Heart left ventricle (tissue), 13 donors: ENCODE measurements at regions not wholly inside any gene's neighbourhood (a gene's known extent, or its start where the extent isn't known, plus 50 kb on each side); places are given as distances from the start of the nearest gene placed in this dataset.

Experiments used
- POLR2A ChIP-seq, 2 donors: fragments of 450-650 bp; IDR thresholded peaks; one replicate each; pipeline ENCODE4 v1.6.1; 2017; ENCODE audit warnings: antibody characterized with exemption in 2 of 2, mild to moderate bottlenecking in 2 of 2, moderate library complexity in 2 of 2
- TF ChIP-seq, protein P1 (sequence below), 12 donors: fragments of 200-600 bp; sonication (generic) in 4 of 12; IDR thresholded peaks; one replicate each; pipeline versions ENCODE4 v1.5.0 to v1.8.0; 2018 to 2022; ENCODE audit warnings: antibody characterized with exemption in 12 of 12, mild to moderate bottlenecking in 5 of 12
- donor health status: ischemic (EF 13 %, LVEDD 7.1; RV severe dilation, severe dysfunction).
- donor health status: DM: no; HTN: yes; CAD: no.
- donor health status: DM: no; HTN: no; CAD: no.
- donor health status: ischemic (EF 25% LVEDD 6.9; RV normal size, moderate dysfunction).
- donor health status: ischemic (EF 25% LVEDD 5.7; RV mildly dilated, moderate dysfunction).
- donor health status: ischemic (EF 35%, LVEDD 5.7; RV mildly dilated, moderate dysfunction).
- donor health status: nonischemic (EF 11% LVEDD 7.7; RV severe dilation, severe dysfunction).
- donor health status: DM: yes; HTN: yes; CAD: no.
- donor health status: PGD.
- donor health status: ischemic (EF 29% LVEDD 5.4; RV normal size, mild dysfunction).
- donor health status: nonischemic (EF 23%, LVEDD 6.1; RV moderate dilation, normal function).

DNA sequence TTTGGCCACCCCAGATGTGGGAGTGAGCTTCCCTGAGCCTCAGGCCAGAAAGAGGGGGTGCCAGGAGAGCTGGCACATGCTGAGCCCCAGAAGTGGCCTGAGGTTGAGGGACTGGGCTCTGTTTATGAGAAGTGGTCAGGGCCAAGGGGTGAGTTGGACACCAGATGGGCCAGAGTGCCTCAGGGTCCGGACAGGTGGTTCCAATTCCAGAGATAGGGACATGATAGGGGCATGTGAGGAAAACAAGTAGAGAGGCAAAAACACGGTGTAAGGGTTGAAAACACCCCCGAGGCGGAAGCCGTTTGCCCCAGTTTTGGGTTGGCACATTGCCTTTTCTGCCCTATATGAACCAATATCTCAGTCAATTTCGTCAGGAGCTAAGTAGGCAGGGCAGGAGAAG, 125.6 kb upstream of the NFIB start:
- TF ChIP-seq, protein P1, sequence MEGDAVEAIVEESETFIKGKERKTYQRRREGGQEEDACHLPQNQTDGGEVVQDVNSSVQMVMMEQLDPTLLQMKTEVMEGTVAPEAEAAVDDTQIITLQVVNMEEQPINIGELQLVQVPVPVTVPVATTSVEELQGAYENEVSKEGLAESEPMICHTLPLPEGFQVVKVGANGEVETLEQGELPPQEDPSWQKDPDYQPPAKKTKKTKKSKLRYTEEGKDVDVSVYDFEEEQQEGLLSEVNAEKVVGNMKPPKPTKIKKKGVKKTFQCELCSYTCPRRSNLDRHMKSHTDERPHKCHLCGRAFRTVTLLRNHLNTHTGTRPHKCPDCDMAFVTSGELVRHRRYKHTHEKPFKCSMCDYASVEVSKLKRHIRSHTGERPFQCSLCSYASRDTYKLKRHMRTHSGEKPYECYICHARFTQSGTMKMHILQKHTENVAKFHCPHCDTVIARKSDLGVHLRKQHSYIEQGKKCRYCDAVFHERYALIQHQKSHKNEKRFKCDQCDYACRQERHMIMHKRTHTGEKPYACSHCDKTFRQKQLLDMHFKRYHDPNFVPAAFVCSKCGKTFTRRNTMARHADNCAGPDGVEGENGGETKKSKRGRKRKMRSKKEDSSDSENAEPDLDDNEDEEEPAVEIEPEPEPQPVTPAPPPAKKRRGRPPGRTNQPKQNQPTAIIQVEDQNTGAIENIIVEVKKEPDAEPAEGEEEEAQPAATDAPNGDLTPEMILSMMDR (IDR thresholded peaks at IDR 0.05) = no peak
- TF ChIP-seq POLR2A (IDR thresholded peaks at IDR 0.05) = no peak
